Caco-2 (cell line): ENCODE measurements at regions not wholly inside any gene's neighbourhood (a gene's known extent, or its start where the extent isn't known, plus 50 kb on each side); places are given as distances from the start of the nearest gene placed in this dataset.

Source experiments
- BruUV-seq: library from RNA; stranded (reverse); fragments of 400-500 nt; replicated peaks from 2 replicates; lab custom pipeline; 2021; lab: Mats Ljungman, UMichigan
- CTCF ChIA-PET: fragments of 300-600 bp; sonication (Branson Sonifier 250); formaldehyde crosslinking; loops from one replicate; lab custom pipeline; 2022; ENCODE audit warnings: antibody characterized with exemption; lab: Charles Lee
- POLR2A ChIA-PET: fragments of 300-600 bp; sonication (Branson Sonifier 250); formaldehyde crosslinking; loops from one replicate; lab custom pipeline; 2022; ENCODE audit warnings: antibody characterized with exemption; lab: Charles Lee
- DNase-seq, 2 experiments: peaks; one replicate each; pipeline versions ENCODE4 v3.0.0 to v3.0.0-alpha.2; 2020 to 2022
- H3K27me3 ChIP-seq: replicated peaks from 2 replicates; pipeline ENCODE4 v1.6.0; 2011; ENCODE audit warnings: low read length; ENCODE audit not compliant: control insufficient read depth, insufficient read depth
- H3K36me3 ChIP-seq: 2 replicates; pipeline ENCODE4 v1.5.1; 2011; ENCODE audit warnings: low read length; ENCODE audit not compliant: control insufficient read depth, insufficient read depth
- H3K4me1 ChIP-seq: fragments of 250-450 bp; sonication (Bioruptor Pico); 2 replicates; pipeline ENCODE4 v1.5.1; 2020; ENCODE audit warnings: mild to moderate bottlenecking
- H3K4me3 ChIP-seq: 2 replicates; pipeline ENCODE4 v1.5.1; 2011; ENCODE audit warnings: low read depth, mild to moderate bottlenecking, control low read depth, low read length
- H3K9me3 ChIP-seq: fragments of 250-450 bp; sonication (Bioruptor Pico); 2 replicates; pipeline ENCODE4 v1.5.1; 2020; ENCODE audit warnings: mild to moderate bottlenecking, moderate library complexity
- H3K27ac Mint-ChIP-seq: one replicate; pipeline ENCODE4 v1.8.0; 2022; ENCODE audit warnings: mixed read lengths; ENCODE audit not compliant: unreplicated experiment
- H3K27me3 Mint-ChIP-seq: one replicate; pipeline ENCODE4 v1.8.0; 2022; ENCODE audit warnings: mixed read lengths; ENCODE audit not compliant: insufficient read depth, unreplicated experiment
- H3K36me3 Mint-ChIP-seq: one replicate; pipeline ENCODE4 v1.8.0; 2022; ENCODE audit warnings: mild to moderate bottlenecking, mixed read lengths; ENCODE audit not compliant: insufficient read depth, unreplicated experiment
- H3K4me1 Mint-ChIP-seq: one replicate; pipeline ENCODE4 v1.8.0; 2022; ENCODE audit warnings: low read depth, mixed read lengths; ENCODE audit not compliant: unreplicated experiment
- H3K4me3 Mint-ChIP-seq: one replicate; pipeline ENCODE4 v1.8.0; 2022; ENCODE audit warnings: mild to moderate bottlenecking, moderate library complexity, mixed read lengths; ENCODE audit not compliant: unreplicated experiment
- H3K9me3 Mint-ChIP-seq: one replicate; pipeline ENCODE4 v1.8.0; 2022; ENCODE audit warnings: mixed read lengths; ENCODE audit not compliant: unreplicated experiment
- CTCF ChIP-seq, 2 experiments: fragments of 200-600 bp in 1 of 2; IDR thresholded peaks; 1 replicate in 1 of 2; 2 replicates in 1 of 2; pipeline versions ENCODE4 v1.5.1 to v1.8.0; 2011 to 2022; ENCODE audit warnings: antibody characterized with exemption in 1 of 2, control low read depth in 1 of 2, inconsistent platforms in 1 of 2, low read depth in 1 of 2, low read length in 1 of 2, mild to moderate bottlenecking in 1 of 2, moderate library complexity in 1 of 2; ENCODE audit not compliant: insufficient read depth in 1 of 2, severe bottlenecking in 1 of 2, unreplicated experiment in 1 of 2
- intact Hi-C: fragments of 100-400 bp; cut with micrococcal nuclease; formaldehyde crosslinking; loops from one replicate; pipeline ENCODE4 v1.10.0; 2022; ENCODE audit not compliant: unreplicated experiment

- no peak for DNase-seq
Measured at GRCh38 chr6:71476872-71477271, 188.3 kb downstream of the OGFRL1 start.

GRCh38 chr6:71478834-71479541 lies 190.4 kb downstream of the OGFRL1 start:
- POLR2A ChIA-PET: interaction anchor here (1.0 kb wide), 1 partner anchor 11 kb away, joined by 3 read pairs; no protein-coding TSS in a partner anchor
- DNase-seq: peak in 1 of 2 experiments; percentile 11
- Mint-ChIP-seq H3K36me3 (no peaks in the 10 kb centered on the region), H3K27ac (peak overlapping the region; percentile 74), H3K9me3 (peaks cover 10% of the 10 kb centered on the region), H3K4me1 (peaks cover 30% of the 10 kb centered on the region), H3K4me3 (peak overlapping the region; percentile 0), H3K27me3 (no peaks in the 10 kb centered on the region)
- H3K27me3 ChIP-seq: no peaks in the 10 kb centered on the region
- H3K9me3 ChIP-seq: no peaks in the 10 kb centered on the region
- CTCF ChIA-PET: no interaction called here
- intact Hi-C loops: no loop called here
- no peaks in the 10 kb centered on the region for H3K36me3 ChIP-seq
- peaks cover 15% of the 10 kb centered on the region for H3K4me1 ChIP-seq
- H3K4me3 ChIP-seq: no peak overlapping the region
- no peak for TF ChIP-seq CTCF (IDR thresholded peaks at IDR 0.05; ENCODE audit: insufficient read depth in 1 of 2, low read depth in 1 of 2, low read length in 1 of 2, severe bottlenecking in 1 of 2, unreplicated experiment in 1 of 2)
- BruUV-seq: no TSS peak

More at GRCh38 chr6:71476872-71477271, 188.3 kb downstream of the OGFRL1 start:
- Histone ChIP-seq H3K36me3 (no peaks in the 10 kb centered on the region), H3K4me1 (peaks cover 15% of the 10 kb centered on the region), H3K27me3 (no peaks in the 10 kb centered on the region), H3K9me3 (no peaks in the 10 kb centered on the region), H3K4me3 (no peak overlapping the region)
- BruUV-seq: no TSS peak
- Mint-ChIP-seq H3K4me1 (peaks cover 26% of the 10 kb centered on the region), H3K27me3 (no peaks in the 10 kb centered on the region), H3K27ac (no peak overlapping the region), H3K9me3 (peaks cover 8% of the 10 kb centered on the region), H3K36me3 (no peaks in the 10 kb centered on the region), H3K4me3 (no peak overlapping the region)
- no peak for TF ChIP-seq CTCF (IDR thresholded peaks at IDR 0.05; ENCODE audit: insufficient read depth in 1 of 2, low read depth in 1 of 2, low read length in 1 of 2, severe bottlenecking in 1 of 2, unreplicated experiment in 1 of 2)
- intact Hi-C loops: no loop called here
- CTCF ChIA-PET: no interaction called here
- POLR2A ChIA-PET: no interaction called here

- no peak for DNase-seq
- peaks cover 15% of the 10 kb centered on the region for H3K4me1 ChIP-seq
- intact Hi-C loops: no loop called here
- ChIA-PET CTCF (no interaction called here), POLR2A (no interaction called here)
- no peak overlapping the region for H3K4me3 ChIP-seq
- BruUV-seq: no TSS peak
- Mint-ChIP-seq H3K27ac (peak overlapping the region; percentile 61), H3K4me3 (no peak overlapping the region), H3K27me3 (no peaks in the 10 kb centered on the region), H3K4me1 (peaks cover 36% of the 10 kb centered on the region), H3K9me3 (peaks cover 10% of the 10 kb centered on the region), H3K36me3 (no peaks in the 10 kb centered on the region)
- H3K9me3 ChIP-seq: no peaks in the 10 kb centered on the region
- no peak for TF ChIP-seq CTCF (IDR thresholded peaks at IDR 0.05; ENCODE audit: insufficient read depth in 1 of 2, low read depth in 1 of 2, low read length in 1 of 2, severe bottlenecking in 1 of 2, unreplicated experiment in 1 of 2)
- no peaks in the 10 kb centered on the region for H3K36me3 ChIP-seq
- no peaks in the 10 kb centered on the region for H3K27me3 ChIP-seq
Measured at GRCh38 chr6:71480577-71480976, 192.0 kb downstream of the OGFRL1 start.
